ENCODE measurements at regions not wholly inside any gene's neighbourhood (a gene's known extent, or its start where the extent isn't known, plus 50 kb on each side); places are given as distances from the start of the nearest gene placed in this dataset.

DNA sequence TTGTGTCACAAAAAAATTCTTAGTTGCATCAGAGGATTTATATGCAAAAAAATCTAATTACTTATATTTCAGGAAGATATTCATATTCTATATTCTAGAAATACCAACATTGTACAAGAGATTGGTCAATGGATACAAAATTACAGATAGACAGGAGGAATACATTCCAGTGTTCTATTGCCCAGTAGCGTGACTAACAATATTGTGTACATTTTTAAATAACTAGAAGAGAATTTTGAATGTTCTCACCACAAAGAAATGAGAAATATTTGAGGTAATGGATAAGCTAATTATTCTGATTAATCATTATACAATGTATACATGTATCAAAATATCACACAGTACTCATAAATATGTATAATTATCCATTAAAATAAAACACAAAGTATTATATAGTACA lies 253.3 kb downstream of the IPMK start:
- no peak overlapping the region for H3K27ac ChIP-seq
- H3K36me3 ChIP-seq: no peaks in the 10 kb centered on the region
- no peaks in the 10 kb centered on the region for H3K27me3 ChIP-seq
- H3K9me3 ChIP-seq: no peaks in the 10 kb centered on the region
- DNase-seq: no peak
- WGBS, 5 donors: 76 to 88% (median 81%) methylated on average over 1 of the region's 1 CpG
- TF ChIP-seq POLR2A (IDR thresholded peaks at IDR 0.05) (no peak), POLR2AphosphoS5 (IDR thresholded peaks at IDR 0.05) (no peak), EP300 (IDR thresholded peaks at IDR 0.05) (no peak)
- intact Hi-C loops (cut with DNase I; ENCODE audit: low total_unique reads): no loop called here
- H3K4me1 ChIP-seq: no peaks in the 10 kb centered on the region
- no peak overlapping the region for H3K4me3 ChIP-seq

- H3K27me3 ChIP-seq: no peaks in the 10 kb centered on the region
- no peaks in the 10 kb centered on the region for H3K4me1 ChIP-seq
- TF ChIP-seq EP300 (IDR thresholded peaks at IDR 0.05) (no peak), POLR2A (IDR thresholded peaks at IDR 0.05) (no peak), POLR2AphosphoS5 (IDR thresholded peaks at IDR 0.05) (no peak)
- TF ChIP-seq, protein P1, sequence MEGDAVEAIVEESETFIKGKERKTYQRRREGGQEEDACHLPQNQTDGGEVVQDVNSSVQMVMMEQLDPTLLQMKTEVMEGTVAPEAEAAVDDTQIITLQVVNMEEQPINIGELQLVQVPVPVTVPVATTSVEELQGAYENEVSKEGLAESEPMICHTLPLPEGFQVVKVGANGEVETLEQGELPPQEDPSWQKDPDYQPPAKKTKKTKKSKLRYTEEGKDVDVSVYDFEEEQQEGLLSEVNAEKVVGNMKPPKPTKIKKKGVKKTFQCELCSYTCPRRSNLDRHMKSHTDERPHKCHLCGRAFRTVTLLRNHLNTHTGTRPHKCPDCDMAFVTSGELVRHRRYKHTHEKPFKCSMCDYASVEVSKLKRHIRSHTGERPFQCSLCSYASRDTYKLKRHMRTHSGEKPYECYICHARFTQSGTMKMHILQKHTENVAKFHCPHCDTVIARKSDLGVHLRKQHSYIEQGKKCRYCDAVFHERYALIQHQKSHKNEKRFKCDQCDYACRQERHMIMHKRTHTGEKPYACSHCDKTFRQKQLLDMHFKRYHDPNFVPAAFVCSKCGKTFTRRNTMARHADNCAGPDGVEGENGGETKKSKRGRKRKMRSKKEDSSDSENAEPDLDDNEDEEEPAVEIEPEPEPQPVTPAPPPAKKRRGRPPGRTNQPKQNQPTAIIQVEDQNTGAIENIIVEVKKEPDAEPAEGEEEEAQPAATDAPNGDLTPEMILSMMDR (IDR thresholded peaks at IDR 0.05): no peak
- no peak overlapping the region for H3K27ac ChIP-seq
- DNase-seq: no peak
- no peak overlapping the region for H3K4me3 ChIP-seq
- intact Hi-C loops (cut with DNase I; ENCODE audit: low total_unique reads): no loop called here
- no peaks in the 10 kb centered on the region for H3K9me3 ChIP-seq
- 87 to 92% (median 90%) methylated on average over 4 of the region's 4 CpGs for WGBS, 5 donors
- H3K36me3 ChIP-seq: no peaks in the 10 kb centered on the region
Observed at GRCh38 chr10:58013406-58013805, 254.3 kb downstream of the IPMK start.

GRCh38 chr10:58010073-58010702 lies 257.5 kb downstream of the IPMK start:
- Histone ChIP-seq H3K36me3 (no peaks in the 10 kb centered on the region), H3K4me3 (no peak overlapping the region), H3K27me3 (no peaks in the 10 kb centered on the region), H3K27ac (no peak overlapping the region), H3K9me3 (no peaks in the 10 kb centered on the region), H3K4me1 (no peaks in the 10 kb centered on the region)
- no peak for DNase-seq
- 59 to 72% (median 68%) methylated on average over 5 of the region's 5 CpGs for WGBS, 5 donors
- intact Hi-C loops (cut with DNase I; ENCODE audit: low total_unique reads): no loop called here
- TF ChIP-seq EP300 (IDR thresholded peaks at IDR 0.05) (no peak), POLR2AphosphoS5 (IDR thresholded peaks at IDR 0.05) (no peak), POLR2A (IDR thresholded peaks at IDR 0.05) (no peak)
- TF ChIP-seq, protein P1 (IDR thresholded peaks at IDR 0.05): no peak

DNA sequence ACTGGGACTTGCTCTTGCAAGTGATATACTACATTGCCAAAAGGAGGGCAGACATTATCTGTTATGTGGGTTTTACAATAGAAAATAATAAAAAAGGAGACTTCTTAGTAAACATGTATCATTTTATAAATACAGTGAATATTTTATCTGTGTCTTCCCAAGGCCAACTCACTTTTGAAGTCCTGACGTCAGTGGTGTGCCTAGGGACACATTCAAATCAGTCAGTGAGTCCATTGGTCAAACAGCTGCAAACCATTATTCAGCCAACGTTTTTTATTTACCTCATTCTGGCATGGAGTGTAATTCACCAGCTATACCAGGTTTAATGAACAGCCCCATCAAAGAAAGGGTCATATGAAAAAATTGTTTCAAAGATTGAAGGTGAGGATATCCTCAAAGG lies 263.7 kb downstream of the IPMK start:
- 28 to 50% (median 38%) methylated on average over 2 of the region's 2 CpGs for WGBS, 5 donors
- Histone ChIP-seq H3K4me1 (no peaks in the 10 kb centered on the region), H3K9me3 (no peaks in the 10 kb centered on the region), H3K27ac (no peak overlapping the region), H3K27me3 (no peaks in the 10 kb centered on the region), H3K4me3 (no peak overlapping the region), H3K36me3 (no peaks in the 10 kb centered on the region)
- TF ChIP-seq POLR2A (IDR thresholded peaks at IDR 0.05) (no peak), POLR2AphosphoS5 (IDR thresholded peaks at IDR 0.05) (no peak), EP300 (IDR thresholded peaks at IDR 0.05) (no peak)
- TF ChIP-seq, protein P1 (IDR thresholded peaks at IDR 0.05): no peak
- intact Hi-C loops (cut with DNase I; ENCODE audit: low total_unique reads): no loop called here
- no peak for DNase-seq

DNA sequence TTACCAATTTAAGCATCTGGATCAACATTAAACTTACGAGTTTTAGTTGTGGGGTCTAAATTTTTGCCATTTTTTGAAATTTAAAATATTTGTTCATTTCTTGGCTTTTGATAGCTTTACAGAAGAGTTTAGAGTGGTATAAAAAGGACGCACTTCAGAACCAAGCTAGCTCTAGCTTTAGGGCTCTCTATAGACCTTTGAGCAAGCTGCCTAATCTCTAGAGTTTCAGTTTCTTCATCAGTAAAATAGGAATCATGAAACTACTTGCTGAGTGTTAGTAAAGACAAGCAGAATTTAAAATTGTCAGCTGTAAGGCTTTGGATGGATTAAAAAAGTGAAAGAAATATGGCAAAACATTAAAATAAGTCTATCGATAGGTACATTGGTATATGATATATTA lies 266.5 kb downstream of the IPMK start:
- WGBS, 5 donors: 77 to 87% (median 80%) methylated on average over 3 of the region's 3 CpGs
- DNase-seq: no peak
- no peak overlapping the region for H3K4me3 ChIP-seq
- H3K9me3 ChIP-seq: no peaks in the 10 kb centered on the region
- no peaks in the 10 kb centered on the region for H3K27me3 ChIP-seq
- intact Hi-C loops (cut with DNase I; ENCODE audit: low total_unique reads): no loop called here
- TF ChIP-seq POLR2AphosphoS5 (IDR thresholded peaks at IDR 0.05): no peak
- TF ChIP-seq, protein P1 (IDR thresholded peaks at IDR 0.05): no peak
- TF ChIP-seq EP300 (IDR thresholded peaks at IDR 0.05): no peak
- no peak for TF ChIP-seq POLR2A (IDR thresholded peaks at IDR 0.05)
- no peaks in the 10 kb centered on the region for H3K4me1 ChIP-seq
- no peak overlapping the region for H3K27ac ChIP-seq
- H3K36me3 ChIP-seq: no peaks in the 10 kb centered on the region

Data from stomach (tissue), 8 donors.